OCI-LY3 (cell line): ENCODE measurements at regions not wholly inside any gene's neighbourhood (a gene's known extent, or its start where the extent isn't known, plus 50 kb on each side); places are given as distances from the start of the nearest gene placed in this dataset.

Experiments
- CTCF ChIP-seq: fragments of 200-600, 300-600 bp; sonication (generic); IDR thresholded peaks from 2 replicates; pipeline ENCODE4 v1.5.1; 2014; ENCODE audit warnings: antibody characterized with exemption, low read length, low read depth
- EZH2phosphoT487 ChIP-seq: fragments of 200-600 bp; shearing (Covaris generic); IDR thresholded peaks from 2 replicates; pipeline ENCODE4 v1.6.1; 2018; ENCODE audit warnings: antibody characterized with exemption, mixed run types, low read depth

GRCh38 chr1:244288663-244289062 is 163.0 kb downstream of the ADSS2 start:
- TF ChIP-seq CTCF (no peak), EZH2phosphoT487 (no peak)
